SK-N-SH treated with all-trans-retinoic acid at 6 μM for 48 hours (cell line): ENCODE measurements at regions not wholly inside any gene's neighbourhood (a gene's known extent, or its start where the extent isn't known, plus 50 kb on each side); places are given as distances from the start of the nearest gene placed in this dataset.

Source experiments
- ATAC-seq: fragments of 200-7000 bp; cut with Tn5 transposase; 3 replicates; pipeline ENCODE4 v1.9.1; 2020; ENCODE audit warnings: mild to moderate bottlenecking, moderate library complexity
- ARNTL ChIP-seq: fragments of 450-650 bp; formaldehyde crosslinking; IDR thresholded peaks from 2 replicates; pipeline ENCODE4 v1.5.0; 2020; ENCODE audit warnings: low read depth, mild to moderate bottlenecking, moderate library complexity, borderline replicate concordance
- BACH2 ChIP-seq: fragments of 250-450 bp; sonication (Bioruptor Pico); IDR thresholded peaks from 2 replicates; pipeline ENCODE4 v1.9.0; 2021; ENCODE audit warnings: mild to moderate bottlenecking, borderline replicate concordance
- CSDC2 ChIP-seq: fragments of 250-450 bp; sonication (Bioruptor Pico); IDR thresholded peaks from 2 replicates; pipeline ENCODE4 v1.5.0; 2020; ENCODE audit warnings: mild to moderate bottlenecking, moderate library complexity
- ESRRG ChIP-seq: fragments of 250-450 bp; sonication (Bioruptor Pico); IDR thresholded peaks from 2 replicates; pipeline ENCODE4 v1.6.1; 2021; ENCODE audit warnings: mild to moderate bottlenecking
- GLIS3 ChIP-seq: fragments of 250-450 bp; sonication (Bioruptor Pico); IDR thresholded peaks from 2 replicates; pipeline ENCODE4 v1.5.0; 2020; ENCODE audit warnings: mild to moderate bottlenecking, moderate library complexity
- ISL1 ChIP-seq: fragments of 250-450 bp; sonication (Bioruptor Pico); IDR thresholded peaks from 2 replicates; pipeline ENCODE4 v2.1.2; 2022; ENCODE audit warnings: mild to moderate bottlenecking, moderate library complexity
- OSR1 ChIP-seq: fragments of 250-450 bp; sonication (Bioruptor Pico); IDR thresholded peaks from 2 replicates; pipeline ENCODE4 v1.8.0; 2022; ENCODE audit warnings: moderate library complexity, mild to moderate bottlenecking, inconsistent platforms
- PPARA ChIP-seq: fragments of 250-450 bp; sonication (Bioruptor Pico); IDR thresholded peaks from 2 replicates; pipeline ENCODE4 v1.5.0; 2020; ENCODE audit warnings: mild to moderate bottlenecking, borderline replicate concordance
- RARB ChIP-seq: fragments of 250-450 bp; sonication (Bioruptor Pico); IDR thresholded peaks from 2 replicates; pipeline ENCODE4 v1.8.0; 2021; ENCODE audit warnings: mild to moderate bottlenecking, moderate library complexity
- SNAI2 ChIP-seq: fragments of 250-450 bp; sonication (Bioruptor Pico); IDR thresholded peaks from 2 replicates; pipeline ENCODE4 v1.5.0; 2020; ENCODE audit warnings: mild to moderate bottlenecking, moderate library complexity
- TCF4 ChIP-seq: fragments of 250-450 bp; sonication (Bioruptor Pico); IDR thresholded peaks from 2 replicates; pipeline ENCODE4 v1.8.0; 2021; ENCODE audit warnings: mild to moderate bottlenecking, moderate library complexity, borderline replicate concordance
- TOX ChIP-seq: fragments of 250-450 bp; sonication (Bioruptor Pico); IDR thresholded peaks from 2 replicates; pipeline ENCODE4 v1.8.0; 2021; ENCODE audit warnings: mild to moderate bottlenecking, moderate library complexity, borderline replicate concordance
- ZC3H10 ChIP-seq: fragments of 250-450 bp; sonication (Bioruptor Pico); IDR thresholded peaks from 2 replicates; pipeline ENCODE4 v1.5.1; 2021; ENCODE audit warnings: mild to moderate bottlenecking, moderate library complexity
- ZFP3 ChIP-seq: fragments of 250-450 bp; sonication (Bioruptor Pico); IDR thresholded peaks from 2 replicates; pipeline ENCODE4 v1.5.0; 2020; ENCODE audit warnings: mild to moderate bottlenecking, moderate library complexity
- ZFP30 ChIP-seq: fragments of 450-650 bp; formaldehyde crosslinking; IDR thresholded peaks from 2 replicates; pipeline ENCODE4 v1.5.0; 2022; ENCODE audit warnings: mild to moderate bottlenecking, moderate library complexity
- ZNF565 ChIP-seq: fragments of 450-650 bp; formaldehyde crosslinking; conservative IDR thresholded peaks from 2 replicates; pipeline ENCODE4 v1.5.0; 2020; ENCODE audit warnings: low read depth, mild to moderate bottlenecking, moderate library complexity
- ZNF70 ChIP-seq: fragments of 450-650 bp; formaldehyde crosslinking; IDR thresholded peaks from 2 replicates; pipeline ENCODE4 v1.5.0; 2020; ENCODE audit warnings: mild to moderate bottlenecking, moderate library complexity
- ZNF8 ChIP-seq: fragments of 450-650 bp; formaldehyde crosslinking; IDR thresholded peaks from 2 replicates; pipeline ENCODE4 v1.5.0; 2020; ENCODE audit warnings: mild to moderate bottlenecking, moderate library complexity
- TF ChIP-seq, protein P1 (sequence below): fragments of 250-450 bp; sonication (Bioruptor Pico); IDR thresholded peaks from 2 replicates; pipeline ENCODE4 v1.8.0; 2021; ENCODE audit warnings: low read depth, mild to moderate bottlenecking, moderate library complexity, borderline replicate concordance
- TF ChIP-seq, protein P2 (sequence below): fragments of 250-450 bp; sonication (Bioruptor Pico); IDR thresholded peaks from 2 replicates; pipeline ENCODE4 v1.8.0; 2020; ENCODE audit warnings: mild to moderate bottlenecking, moderate library complexity, borderline replicate concordance
- TF ChIP-seq, protein P3 (sequence below): fragments of 250-450 bp; sonication (Bioruptor Pico); IDR thresholded peaks from 2 replicates; pipeline ENCODE4 v1.5.1; 2020; ENCODE audit warnings: low read depth, mild to moderate bottlenecking, moderate library complexity
- TF ChIP-seq, protein P4 (sequence below): fragments of 250-450 bp; sonication (Bioruptor Pico); IDR thresholded peaks from 2 replicates; pipeline ENCODE4 v1.5.0; 2020; ENCODE audit warnings: mild to moderate bottlenecking, moderate library complexity
- TF ChIP-seq, protein P5 (sequence below): fragments of 250-450 bp; sonication (Bioruptor Pico); IDR thresholded peaks from 2 replicates; pipeline ENCODE4 v1.5.1; 2021; ENCODE audit warnings: mild to moderate bottlenecking, moderate library complexity

DNA sequence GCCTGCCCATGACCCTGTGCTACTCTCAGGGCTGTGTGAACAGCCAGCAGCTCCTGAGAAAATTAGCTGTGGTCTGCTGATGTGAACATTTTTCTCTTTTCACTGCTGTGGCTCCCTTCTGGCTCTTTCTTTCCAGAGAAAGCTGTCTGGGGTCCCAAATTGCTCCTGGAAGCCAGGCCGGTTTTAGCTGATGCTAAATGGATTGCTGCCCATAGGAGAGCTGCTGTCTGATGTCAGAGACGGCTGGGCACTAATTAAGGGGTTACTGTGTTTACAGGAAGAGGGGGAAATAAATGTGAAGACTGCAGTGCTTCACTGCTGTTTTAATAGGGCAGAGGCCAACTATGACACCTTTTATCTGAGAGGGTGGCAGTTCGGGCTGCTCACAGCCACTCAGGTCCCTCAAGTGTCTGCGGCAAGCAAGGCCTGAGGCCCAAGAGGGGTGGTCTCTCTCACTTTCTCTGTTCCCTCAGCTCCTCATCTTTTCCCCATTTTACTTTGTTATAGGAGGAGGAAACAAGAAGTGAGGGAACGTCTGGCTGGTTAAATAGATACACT lies 106.0 kb upstream of the GNG12 start:
- no peak for ATAC-seq
- TF ChIP-seq ZFP30 = no peak
- TF ChIP-seq ZC3H10 (CRISPR knock-in tag) = no peak
- TF ChIP-seq ARNTL (CRISPR knock-in tag) = no peak
- TF ChIP-seq, protein P1, sequence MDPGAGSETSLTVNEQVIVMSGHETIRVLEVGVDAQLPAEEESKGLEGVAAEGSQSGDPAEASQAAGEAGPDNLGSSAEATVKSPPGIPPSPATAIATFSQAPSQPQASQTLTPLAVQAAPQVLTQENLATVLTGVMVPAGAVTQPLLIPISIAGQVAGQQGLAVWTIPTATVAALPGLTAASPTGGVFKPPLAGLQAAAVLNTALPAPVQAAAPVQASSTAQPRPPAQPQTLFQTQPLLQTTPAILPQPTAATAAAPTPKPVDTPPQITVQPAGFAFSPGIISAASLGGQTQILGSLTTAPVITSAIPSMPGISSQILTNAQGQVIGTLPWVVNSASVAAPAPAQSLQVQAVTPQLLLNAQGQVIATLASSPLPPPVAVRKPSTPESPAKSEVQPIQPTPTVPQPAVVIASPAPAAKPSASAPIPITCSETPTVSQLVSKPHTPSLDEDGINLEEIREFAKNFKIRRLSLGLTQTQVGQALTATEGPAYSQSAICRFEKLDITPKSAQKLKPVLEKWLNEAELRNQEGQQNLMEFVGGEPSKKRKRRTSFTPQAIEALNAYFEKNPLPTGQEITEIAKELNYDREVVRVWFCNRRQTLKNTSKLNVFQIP (CRISPR knock-in tag) = no peak
- TF ChIP-seq PPARA (CRISPR knock-in tag) = no peak
- no peak for TF ChIP-seq SNAI2
- TF ChIP-seq, protein P2, sequence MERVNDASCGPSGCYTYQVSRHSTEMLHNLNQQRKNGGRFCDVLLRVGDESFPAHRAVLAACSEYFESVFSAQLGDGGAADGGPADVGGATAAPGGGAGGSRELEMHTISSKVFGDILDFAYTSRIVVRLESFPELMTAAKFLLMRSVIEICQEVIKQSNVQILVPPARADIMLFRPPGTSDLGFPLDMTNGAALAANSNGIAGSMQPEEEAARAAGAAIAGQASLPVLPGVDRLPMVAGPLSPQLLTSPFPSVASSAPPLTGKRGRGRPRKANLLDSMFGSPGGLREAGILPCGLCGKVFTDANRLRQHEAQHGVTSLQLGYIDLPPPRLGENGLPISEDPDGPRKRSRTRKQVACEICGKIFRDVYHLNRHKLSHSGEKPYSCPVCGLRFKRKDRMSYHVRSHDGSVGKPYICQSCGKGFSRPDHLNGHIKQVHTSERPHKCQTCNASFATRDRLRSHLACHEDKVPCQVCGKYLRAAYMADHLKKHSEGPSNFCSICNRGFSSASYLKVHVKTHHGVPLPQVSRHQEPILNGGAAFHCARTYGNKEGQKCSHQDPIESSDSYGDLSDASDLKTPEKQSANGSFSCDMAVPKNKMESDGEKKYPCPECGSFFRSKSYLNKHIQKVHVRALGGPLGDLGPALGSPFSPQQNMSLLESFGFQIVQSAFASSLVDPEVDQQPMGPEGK (CRISPR knock-in tag) = no peak
- TF ChIP-seq CSDC2 (CRISPR knock-in tag) = no peak
- TF ChIP-seq BACH2 (CRISPR knock-in tag) = no peak
- no peak for TF ChIP-seq RARB (CRISPR knock-in tag)
- TF ChIP-seq TCF4 (CRISPR knock-in tag) = no peak
- TF ChIP-seq, protein P3, sequence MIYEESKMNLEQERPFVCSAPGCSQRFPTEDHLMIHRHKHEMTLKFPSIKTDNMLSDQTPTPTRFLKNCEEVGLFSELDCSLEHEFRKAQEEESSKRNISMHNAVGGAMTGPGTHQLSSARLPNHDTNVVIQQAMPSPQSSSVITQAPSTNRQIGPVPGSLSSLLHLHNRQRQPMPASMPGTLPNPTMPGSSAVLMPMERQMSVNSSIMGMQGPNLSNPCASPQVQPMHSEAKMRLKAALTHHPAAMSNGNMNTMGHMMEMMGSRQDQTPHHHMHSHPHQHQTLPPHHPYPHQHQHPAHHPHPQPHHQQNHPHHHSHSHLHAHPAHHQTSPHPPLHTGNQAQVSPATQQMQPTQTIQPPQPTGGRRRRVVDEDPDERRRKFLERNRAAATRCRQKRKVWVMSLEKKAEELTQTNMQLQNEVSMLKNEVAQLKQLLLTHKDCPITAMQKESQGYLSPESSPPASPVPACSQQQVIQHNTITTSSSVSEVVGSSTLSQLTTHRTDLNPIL = no peak
- TF ChIP-seq, all 23 proteins: peak for 0

DNA sequence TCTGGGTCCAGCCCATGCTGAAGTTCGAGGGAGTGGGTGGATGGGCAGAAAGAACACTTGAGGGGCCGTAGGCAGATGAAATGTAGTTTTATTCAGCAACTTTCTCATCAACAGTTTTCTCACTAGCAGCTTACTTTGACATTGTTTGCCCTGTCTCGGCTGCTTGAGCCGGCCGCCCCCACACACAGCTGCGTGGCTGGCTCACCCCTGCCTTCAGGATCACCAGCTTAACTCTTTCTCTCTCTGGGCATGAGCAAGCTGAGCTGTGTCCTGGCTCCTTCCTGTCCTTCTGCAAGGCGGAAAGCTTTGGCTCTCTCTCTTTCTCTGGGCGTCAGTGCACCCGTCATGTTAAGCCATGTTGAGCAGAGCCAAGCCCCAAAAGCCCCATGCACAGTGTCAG lies 104.4 kb upstream of the GNG12 start:
- no peak for ATAC-seq
- TF ChIP-seq, protein P4, sequence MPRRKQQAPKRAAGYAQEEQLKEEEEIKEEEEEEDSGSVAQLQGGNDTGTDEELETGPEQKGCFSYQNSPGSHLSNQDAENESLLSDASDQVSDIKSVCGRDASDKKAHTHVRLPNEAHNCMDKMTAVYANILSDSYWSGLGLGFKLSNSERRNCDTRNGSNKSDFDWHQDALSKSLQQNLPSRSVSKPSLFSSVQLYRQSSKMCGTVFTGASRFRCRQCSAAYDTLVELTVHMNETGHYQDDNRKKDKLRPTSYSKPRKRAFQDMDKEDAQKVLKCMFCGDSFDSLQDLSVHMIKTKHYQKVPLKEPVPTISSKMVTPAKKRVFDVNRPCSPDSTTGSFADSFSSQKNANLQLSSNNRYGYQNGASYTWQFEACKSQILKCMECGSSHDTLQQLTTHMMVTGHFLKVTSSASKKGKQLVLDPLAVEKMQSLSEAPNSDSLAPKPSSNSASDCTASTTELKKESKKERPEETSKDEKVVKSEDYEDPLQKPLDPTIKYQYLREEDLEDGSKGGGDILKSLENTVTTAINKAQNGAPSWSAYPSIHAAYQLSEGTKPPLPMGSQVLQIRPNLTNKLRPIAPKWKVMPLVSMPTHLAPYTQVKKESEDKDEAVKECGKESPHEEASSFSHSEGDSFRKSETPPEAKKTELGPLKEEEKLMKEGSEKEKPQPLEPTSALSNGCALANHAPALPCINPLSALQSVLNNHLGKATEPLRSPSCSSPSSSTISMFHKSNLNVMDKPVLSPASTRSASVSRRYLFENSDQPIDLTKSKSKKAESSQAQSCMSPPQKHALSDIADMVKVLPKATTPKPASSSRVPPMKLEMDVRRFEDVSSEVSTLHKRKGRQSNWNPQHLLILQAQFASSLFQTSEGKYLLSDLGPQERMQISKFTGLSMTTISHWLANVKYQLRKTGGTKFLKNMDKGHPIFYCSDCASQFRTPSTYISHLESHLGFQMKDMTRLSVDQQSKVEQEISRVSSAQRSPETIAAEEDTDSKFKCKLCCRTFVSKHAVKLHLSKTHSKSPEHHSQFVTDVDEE = no peak
- TF ChIP-seq ZFP3 (CRISPR knock-in tag) (no peak), ARNTL (CRISPR knock-in tag) (no peak), ESRRG (CRISPR knock-in tag) (no peak), ZC3H10 (CRISPR knock-in tag) (no peak), ZFP30 (no peak), ZNF565 (CRISPR knock-in tag) (no peak), TOX (no peak), SNAI2 (no peak), TCF4 (CRISPR knock-in tag) (no peak), PPARA (CRISPR knock-in tag) (no peak), BACH2 (CRISPR knock-in tag) (no peak)
- TF ChIP-seq, protein P2 (CRISPR knock-in tag) = no peak
- TF ChIP-seq, protein P5, sequence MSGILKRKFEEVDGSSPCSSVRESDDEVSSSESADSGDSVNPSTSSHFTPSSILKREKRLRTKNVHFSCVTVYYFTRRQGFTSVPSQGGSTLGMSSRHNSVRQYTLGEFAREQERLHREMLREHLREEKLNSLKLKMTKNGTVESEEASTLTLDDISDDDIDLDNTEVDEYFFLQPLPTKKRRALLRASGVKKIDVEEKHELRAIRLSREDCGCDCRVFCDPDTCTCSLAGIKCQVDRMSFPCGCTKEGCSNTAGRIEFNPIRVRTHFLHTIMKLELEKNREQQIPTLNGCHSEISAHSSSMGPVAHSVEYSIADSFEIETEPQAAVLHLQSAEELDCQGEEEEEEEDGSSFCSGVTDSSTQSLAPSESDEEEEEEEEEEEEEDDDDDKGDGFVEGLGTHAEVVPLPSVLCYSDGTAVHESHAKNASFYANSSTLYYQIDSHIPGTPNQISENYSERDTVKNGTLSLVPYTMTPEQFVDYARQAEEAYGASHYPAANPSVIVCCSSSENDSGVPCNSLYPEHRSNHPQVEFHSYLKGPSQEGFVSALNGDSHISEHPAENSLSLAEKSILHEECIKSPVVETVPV = no peak

DNA sequence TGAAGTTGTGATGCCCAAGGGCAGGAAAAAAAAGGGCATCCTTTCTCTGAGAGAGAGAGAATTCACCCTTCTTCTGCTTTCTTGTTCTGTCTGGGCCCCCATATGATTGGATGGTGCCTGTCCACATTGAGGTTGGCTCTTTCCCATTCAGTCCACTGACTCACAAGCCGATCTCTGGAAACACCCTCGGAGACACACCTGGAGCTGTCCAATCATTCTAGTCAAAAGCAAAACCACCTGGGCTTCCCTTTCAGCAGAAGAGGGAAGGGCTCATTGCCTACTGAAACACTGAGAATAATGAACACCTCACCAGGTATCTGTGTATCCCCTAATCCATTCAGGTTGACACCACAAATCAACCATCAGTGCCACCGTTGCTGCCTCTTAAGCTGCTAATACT lies 103.7 kb upstream of the GNG12 start:
- no peak for ATAC-seq
- TF ChIP-seq GLIS3 = no peak
- TF ChIP-seq ZNF565 (CRISPR knock-in tag) = no peak
- TF ChIP-seq ZNF70 (CRISPR knock-in tag) = no peak
- TF ChIP-seq ZFP3 (CRISPR knock-in tag) = no peak
- TF ChIP-seq TOX = no peak
- TF ChIP-seq TCF4 (CRISPR knock-in tag) = no peak
- no peak for TF ChIP-seq ZNF8 (CRISPR knock-in tag)
- TF ChIP-seq ARNTL (CRISPR knock-in tag) = no peak
- TF ChIP-seq, protein P2 (CRISPR knock-in tag) = no peak
- no peak for TF ChIP-seq OSR1 (CRISPR knock-in tag)
- TF ChIP-seq ISL1 (CRISPR knock-in tag) = no peak
- TF ChIP-seq RARB (CRISPR knock-in tag) = no peak
- no peak for TF ChIP-seq PPARA (CRISPR knock-in tag)
- TF ChIP-seq CSDC2 (CRISPR knock-in tag) = no peak
